NCI-H1436 (cell line): ENCODE measurements at regions not wholly inside any gene's neighbourhood (a gene's known extent, or its start where the extent isn't known, plus 50 kb on each side); places are given as distances from the start of the nearest gene placed in this dataset.
"Not testable (repeated sequence)": the region's sequence is repeated elsewhere in the genome, so short reads cannot be mapped to it uniquely, and the experiment has no call there.

ENCODE experiments used
- DNase-seq: peaks from one replicate; lab custom pipeline; 2025; lab: John Stamatoyannopoulos, UW

DNA sequence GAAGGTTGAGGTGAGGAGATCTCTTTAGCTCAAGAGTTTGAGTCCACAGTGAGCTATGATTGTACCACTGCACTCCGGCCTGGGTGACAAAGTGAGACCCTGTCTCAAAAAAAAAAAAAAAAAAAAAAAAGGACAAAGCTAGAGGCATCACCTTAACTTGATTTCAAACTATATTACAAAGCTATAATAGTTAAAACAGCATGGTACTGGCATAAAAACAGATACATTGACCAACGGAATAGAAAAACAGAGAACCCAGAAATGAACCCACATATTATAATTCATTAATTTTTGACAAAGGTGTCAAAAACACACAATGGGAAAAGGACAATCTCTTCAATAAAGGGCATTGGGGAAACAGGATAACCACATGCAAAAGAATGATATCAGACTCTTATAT, 50.8 kb upstream of the MBOAT1 start:
- no peak for DNase-seq

DNA sequence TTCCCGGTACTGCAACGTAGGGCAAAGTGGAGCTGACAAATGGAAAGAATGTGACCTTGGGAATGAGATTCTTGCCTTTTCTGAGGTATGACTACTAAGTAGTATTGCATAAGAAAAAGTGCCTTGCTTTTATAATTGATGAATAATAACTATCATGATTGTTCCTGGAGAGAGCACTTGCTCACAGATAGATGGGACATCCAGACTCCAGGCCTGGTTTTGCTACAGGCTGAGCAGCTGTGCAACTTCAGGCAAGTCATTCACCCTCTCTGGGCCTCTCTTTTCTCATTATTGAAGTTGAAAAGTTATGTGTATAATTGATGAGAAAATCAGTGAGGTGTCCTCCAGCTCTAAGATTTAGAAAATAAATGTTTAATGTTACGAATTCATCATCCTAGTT, 53.6 kb upstream of the MBOAT1 start:
- DNase-seq: no peak

DNA sequence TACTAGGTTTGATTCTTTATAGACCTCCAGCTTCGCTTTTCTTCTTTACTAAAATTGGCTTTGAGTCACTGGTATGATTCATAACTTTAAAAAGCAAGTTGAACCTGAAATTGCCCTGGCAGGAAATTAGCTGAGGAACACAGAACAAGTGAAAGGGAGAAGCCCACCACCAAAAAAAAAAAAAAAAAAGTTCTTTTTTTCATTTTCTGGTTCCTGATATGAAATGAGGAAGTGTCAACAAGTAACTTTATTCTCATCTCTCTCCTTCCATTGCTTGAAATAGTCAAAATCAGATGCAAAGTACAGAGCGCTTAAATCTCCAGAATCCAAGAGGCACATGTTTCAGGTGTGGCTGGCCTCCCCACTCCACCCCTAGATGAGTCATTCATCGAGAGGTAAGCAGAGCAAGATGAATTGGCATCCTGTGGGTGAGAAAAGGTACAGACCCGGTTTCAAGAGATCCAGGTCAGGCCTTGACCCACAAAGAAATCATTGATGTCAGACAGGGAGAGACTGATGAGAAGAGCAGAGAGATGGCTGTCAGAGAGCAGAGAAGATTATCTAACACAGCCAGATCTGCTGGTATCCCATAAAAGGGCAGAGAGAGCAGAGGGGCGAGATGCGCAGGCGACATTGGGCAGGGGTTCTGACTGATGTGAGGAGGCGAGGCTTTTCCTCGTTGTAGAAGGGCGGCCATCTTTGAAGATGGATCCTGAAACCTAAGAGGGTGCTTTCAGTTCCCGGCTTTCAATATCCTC, 54.8 kb upstream of the MBOAT1 start:
- DNase-seq: no peak

DNA sequence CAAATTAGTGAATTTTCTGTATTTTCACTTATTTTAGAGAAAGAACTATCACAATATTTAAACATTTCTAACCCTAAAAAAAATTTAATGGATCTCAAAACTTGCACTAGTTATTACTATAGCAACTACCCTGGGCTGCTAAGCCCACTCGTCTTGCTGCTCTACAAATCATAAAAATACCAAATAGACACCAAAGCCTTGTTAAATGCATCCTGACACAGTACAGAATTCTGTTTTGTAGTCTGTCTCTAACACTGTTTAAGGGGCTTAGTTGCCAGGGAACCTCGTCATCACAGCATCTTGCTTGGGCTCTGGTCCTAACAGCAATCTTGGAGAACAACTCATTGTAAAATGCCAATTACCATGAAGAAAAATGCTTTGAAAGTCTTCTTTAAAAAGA, 56.9 kb upstream of the MBOAT1 start:
- no peak for DNase-seq

DNA sequence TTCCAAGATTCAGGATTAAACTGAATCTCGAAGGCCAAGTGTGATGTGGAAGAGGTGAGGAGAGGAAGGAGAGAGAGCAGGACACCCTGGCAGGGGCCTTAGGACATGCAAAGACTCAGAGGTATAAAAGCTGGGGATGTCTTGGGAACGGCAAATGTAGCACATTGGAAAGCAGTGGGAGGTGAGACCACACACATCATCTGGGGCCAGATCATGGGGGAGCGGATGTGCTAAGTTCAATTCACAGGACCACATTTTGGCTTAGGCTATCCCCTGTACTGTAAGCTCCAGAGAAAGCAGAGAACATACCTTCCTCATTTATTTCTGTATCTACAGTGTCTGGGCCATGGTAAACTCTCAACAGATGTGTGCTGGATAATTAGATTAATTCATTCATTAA, 59.5 kb upstream of the MBOAT1 start:
- no peak for DNase-seq

DNA sequence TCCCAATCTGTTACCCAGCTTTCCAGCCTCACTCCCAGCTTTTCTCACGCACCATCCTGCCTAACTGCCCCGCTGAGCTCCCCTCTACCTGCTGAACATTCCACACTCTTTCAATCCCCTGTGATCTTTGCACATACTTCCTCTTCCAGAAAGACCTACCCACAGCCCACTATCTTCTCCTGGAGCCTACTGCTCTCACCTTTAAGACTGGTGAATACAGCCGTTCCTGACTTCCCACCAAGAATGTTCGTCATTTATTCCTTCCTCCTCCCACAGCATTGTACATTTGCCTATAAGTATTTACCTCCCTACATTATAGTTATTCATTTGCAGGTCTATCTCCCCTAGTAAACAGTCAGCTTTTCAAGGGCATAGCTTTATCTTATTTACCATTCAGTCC, 61.9 kb upstream of the MBOAT1 start:
- no peak for DNase-seq

DNA sequence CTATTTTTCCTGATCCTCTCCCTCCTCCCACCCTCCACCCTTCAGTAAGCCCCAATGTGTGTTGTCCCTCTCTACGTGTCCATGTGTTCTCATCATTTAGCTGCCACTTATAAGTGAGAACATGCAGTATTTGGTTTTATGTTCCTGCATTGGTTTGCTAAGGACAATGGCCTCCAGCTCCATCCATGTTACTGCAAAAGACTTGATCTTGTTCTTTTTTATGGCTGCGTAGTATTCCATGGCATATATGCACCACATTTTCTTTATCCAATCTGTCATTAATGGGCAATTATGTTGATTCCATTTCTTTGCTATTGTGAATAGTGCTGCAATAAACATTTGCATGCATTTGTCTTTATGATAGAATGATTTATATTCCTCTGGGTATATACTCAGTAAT, 63.6 kb upstream of the MBOAT1 start:
- not testable (repeated sequence) for DNase-seq

DNA sequence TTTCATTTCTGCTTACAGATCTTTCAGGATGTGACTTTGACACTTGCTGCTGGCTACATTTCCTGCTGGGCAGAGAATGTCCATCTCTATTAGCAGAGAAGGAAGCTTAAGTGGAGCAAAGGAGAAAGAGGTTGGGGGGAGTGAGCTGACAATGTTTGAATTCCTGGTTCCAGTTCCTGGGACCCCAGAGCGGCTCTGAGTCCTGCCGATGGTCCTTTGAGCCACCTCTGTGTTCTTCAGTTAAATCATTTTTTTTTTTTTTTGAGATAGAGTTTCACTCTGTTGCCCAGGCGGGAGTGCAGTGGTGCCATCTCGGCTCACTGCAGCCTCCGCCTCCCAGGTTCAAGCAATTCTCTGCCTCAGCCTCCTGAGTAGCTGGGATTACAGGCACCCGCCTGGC, 65.5 kb upstream of the MBOAT1 start:
- not testable (repeated sequence) for DNase-seq

DNA sequence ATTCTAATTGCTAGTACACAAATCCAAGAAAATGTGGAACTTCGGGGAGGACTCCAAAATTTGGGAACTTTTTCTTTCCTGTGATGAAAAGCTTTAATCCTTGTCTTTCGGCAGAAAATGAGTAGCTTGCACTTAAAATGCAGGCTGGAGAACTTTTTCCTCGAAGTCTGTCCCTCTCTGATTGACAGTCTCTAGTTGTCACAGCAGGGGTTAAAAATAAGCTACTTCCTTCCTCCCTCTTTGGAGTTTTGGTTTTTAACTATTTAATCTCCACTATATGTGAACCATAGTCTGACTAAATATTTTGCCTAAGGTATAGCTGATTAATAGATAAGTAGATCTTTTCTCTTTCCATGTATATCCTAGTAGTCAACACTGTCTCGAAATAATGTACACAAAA, 66.8 kb upstream of the MBOAT1 start:
- DNase-seq: no peak

DNA sequence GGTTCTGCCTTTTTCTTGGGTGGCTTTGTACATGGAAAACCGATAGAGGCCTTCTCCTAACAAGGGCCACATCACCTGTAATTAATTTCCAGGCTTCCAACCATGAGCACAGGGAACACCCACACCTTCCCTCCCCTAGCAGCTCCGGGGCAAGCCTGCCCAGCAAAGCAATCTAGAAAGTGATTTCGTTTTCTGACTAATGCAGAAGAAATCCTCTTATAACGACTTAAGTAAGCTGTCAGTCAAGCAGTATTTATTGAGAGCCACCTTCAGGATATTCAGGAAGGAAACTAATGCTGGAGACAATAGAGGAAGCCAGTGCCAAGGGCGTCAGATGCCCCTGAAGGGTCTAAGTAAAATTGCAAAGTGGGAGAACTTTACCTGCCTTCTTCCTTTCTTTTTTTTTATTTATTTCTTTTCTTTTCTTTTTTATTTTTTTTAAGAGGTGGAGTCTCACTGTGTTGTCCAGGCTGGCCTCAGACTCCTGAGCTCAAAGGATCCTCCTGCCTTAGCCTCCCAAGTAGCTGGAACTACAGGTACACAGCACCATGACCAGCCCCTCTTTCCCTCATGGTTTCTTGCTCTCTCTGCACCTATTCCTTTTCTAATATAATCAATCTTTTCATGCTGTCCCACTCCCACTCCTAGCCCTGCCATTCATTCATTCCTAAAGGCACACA, 67.5 kb upstream of the MBOAT1 start:
- DNase-seq: no peak

DNA sequence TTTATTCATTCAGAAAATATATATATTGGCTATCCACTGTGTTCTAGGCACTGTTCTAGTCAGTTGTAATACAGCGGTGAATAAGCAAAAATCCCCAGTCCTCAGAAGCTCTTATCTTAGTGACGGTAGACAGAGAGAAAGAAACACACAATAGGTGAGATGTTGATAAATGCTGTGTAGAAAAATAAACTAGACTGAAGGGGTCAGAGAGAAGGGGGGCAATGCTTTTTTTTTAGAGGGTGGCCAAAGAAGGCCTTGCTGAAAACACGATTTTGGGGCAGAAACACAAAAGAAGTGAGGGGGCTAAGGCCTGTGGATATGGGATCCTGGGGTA, 68.0 kb upstream of the MBOAT1 start:
- DNase-seq: no peak

DNA sequence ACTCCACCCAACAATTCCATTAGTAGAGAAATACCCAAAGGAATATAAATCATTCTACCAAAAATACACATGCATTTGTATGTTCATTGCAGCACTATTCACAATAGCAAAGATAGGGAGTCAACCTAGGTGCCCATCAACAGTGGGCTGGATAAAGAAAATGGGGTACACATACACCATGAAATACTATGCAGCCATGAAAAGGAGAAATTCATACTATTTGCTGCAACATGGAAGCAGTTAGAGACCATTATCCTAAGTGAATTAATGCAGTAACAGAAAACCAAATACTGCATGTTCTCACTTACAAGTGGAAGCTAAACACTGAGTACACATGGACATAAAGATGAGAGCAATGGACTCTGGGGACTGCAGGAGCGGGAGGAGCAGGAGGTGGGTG, 72.4 kb upstream of the MBOAT1 start:
- no peak for DNase-seq

DNA sequence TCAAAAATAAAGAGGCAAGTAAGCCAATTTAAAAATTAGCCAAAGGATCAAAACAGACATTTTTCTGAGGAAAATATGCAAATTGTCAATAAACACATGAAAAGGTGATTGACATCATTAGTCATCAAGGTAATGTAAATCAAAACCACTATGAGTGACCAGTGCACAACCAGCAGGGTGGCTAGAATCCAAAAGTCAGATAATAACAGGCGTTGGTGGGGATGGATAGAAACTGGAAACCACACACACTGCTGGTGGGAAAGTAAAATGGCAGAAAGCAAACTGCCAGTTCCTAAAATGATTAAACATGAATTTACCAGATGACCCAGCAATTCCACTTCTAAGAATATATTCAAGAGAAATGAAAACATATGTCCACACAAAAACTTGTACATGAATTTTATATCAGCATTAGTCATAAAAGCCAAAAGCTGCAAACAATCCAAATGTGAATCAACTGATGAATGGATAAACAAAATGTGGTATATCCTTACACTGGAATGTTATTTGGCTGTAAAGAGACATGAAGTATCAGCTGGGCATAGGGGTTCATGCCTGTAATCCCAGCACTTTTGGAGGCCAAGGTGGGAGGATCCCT, 74.8 kb upstream of the MBOAT1 start:
- no peak for DNase-seq

DNA sequence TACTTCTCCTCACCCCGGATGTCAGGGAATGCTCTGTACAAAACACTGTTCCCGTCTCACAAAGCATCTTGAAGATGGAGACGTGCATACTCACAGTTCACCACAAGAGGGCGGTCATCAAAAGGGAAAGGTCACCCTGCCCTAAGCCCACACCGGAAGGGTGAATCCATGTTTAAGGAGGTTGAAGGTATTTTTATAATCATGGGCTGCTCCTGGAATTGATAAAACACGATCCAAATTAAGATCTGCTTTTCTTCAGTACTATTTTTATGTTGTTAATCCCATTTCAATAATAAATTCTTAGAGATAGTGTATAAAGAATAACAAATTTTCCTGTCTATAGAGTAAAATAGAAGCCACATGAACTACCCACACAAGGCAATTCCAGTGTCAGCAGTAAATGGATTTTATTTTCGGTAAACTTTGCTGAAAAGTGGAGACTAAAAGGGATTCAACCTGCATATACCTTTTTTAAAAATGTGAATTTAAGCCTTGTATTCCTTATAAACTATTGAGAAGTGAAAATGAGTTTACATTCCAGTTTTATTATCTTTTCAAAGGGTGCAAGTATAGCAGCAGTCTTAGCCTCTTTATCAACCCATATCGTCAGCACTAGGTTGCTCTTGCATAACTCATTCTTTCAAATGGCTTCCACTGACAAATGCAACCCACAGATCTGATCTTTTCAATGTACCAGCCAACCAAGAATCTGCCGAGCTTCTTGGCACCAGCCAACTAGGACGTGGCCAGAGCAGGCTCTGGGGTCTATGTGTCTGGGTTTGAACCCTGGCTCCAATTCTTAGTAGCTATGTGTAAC, 79.7 kb upstream of the MBOAT1 start:
- peak; percentile 79 for DNase-seq

DNA sequence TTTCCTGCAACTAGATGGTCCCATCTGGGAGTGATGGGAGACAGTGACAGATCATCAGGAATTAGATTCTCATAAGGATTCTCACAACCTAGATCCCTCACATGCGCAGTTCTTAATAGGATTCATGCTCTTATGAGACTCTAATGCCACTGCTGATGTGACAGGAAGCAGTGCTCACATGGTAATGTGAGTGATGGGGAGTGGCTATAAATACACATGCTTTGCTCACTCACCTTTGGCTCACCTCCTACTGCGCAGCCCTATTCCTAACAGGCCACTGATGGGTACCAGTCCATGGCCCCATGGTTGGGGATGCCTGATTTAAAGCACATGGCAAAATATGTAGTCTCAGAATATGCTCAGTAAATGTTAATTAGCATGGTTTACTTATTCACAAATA, 80.6 kb upstream of the MBOAT1 start:
- no peak for DNase-seq

DNA sequence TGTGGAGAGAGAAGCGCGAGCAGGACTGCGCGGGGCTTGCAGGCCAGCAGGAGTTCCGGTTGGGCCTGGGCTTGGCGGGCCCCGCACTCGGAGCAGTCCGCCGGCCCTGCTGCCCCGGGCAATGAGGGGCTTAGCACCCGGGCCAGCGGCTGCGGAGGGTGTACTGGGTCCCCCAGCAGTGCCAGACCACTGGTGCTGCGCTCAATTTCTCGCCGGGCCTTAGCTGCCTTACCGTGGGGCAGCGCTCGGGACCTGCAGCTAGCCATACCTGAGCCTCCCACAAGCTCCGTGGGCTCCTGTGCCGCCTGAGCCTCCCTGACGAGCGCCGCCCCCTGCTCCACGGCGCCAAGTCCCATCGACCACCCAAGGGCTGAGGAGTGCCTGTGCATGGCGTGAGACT, 89.0 kb upstream of the MBOAT1 start:
- no peak for DNase-seq

DNA sequence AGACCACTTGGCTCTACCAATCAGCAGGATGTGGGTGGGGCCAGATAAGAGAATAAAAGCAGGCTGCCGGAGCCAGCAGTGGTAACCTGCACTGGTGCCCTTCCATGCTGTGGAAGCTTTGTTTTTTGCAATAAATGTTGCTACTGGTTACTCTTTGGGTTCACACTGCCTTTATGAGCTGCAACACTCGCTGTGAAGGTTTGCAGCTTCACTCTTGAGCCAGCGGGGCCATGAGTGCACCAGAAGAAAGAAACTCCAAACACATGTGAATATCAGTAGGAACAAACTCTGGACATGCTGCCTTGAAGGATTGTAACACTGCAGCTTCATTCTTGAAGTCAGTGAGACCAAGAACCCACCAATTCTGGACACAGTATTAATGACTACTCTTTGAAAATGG, 89.9 kb upstream of the MBOAT1 start:
- no peak for DNase-seq

DNA sequence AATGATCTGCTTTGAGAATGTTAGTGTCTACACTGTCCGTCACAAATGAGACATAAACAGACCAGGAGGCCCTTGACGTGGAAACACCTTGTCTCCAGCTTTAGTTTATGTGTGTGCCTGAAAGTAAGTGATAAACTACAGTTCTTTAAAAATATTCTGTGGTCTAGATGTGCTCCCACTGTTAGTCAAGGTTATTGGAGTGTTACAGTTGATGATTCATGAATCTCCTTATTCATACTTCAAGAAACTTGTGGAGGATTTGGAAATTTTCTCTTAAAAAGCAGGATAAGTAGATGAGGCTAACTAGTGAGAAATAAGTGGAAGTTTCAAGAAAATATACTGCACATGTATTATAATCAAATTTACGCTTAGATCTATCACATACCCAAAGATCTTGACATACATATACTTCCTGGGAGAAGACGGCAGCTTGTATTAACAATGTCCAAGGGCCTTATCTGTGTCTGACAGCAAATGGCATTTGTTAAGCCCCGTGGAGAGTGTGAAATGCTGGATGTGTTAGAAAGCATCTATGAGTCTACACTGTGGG, 90.5 kb upstream of the MBOAT1 start:
- no peak for DNase-seq

DNA sequence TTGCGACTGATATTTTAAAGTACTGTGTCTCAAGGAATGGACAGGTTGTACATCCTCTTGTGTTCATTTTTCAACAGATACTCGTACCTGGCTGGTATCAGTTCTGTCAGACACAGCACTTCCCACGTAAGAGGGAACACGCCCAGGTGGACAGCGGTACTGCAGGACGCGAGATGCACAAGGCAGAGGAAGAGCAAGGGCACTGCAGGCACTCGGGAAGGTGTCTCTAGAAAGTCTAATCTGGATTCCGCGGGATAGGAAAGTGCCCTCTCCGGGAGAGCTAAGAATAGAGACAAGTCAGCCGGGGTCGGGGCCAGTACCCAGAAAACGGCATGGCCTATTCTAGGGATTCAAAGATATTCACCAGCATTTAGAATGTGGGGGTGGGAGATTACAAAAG, 94.2 kb upstream of the MBOAT1 start:
- DNase-seq: no peak

DNA sequence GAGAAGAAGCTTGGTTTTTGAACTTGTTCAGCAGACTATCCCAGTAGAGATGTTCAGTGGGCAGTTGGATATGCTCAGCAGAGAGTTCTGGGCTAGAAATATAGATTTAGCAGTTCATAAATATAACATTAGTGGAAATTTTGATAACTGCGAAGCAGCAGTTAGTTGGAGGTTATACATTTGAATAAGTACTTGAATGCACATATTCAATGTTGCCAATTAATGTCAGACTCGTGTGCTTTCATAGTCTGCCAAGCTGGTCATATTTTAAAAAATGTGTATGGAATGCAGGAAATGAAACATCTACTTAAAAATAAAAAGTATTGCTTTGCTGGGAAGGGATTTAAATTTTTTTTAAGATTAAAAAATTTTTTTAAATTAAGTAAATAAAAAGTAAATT, 92.5 kb upstream of the E2F3 start:
- no peak for DNase-seq

DNA sequence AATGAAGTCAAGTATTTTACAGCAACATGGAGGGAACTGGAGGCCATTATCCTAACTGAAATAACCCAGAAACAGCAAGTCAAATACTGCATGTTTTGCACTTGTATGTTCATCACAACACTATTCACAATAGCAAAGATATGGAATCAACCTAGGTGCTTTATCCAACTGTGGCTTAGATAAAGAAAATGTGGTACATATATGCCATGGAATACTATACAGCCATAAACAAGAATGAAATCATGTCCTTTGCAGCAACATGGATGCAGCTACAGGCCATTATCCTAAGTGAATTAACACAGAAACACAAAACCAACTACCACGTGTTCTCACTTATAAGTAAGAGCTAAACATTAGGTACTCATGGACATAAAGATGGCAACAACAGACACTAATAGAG, 91.5 kb upstream of the E2F3 start:
- no peak for DNase-seq

DNA sequence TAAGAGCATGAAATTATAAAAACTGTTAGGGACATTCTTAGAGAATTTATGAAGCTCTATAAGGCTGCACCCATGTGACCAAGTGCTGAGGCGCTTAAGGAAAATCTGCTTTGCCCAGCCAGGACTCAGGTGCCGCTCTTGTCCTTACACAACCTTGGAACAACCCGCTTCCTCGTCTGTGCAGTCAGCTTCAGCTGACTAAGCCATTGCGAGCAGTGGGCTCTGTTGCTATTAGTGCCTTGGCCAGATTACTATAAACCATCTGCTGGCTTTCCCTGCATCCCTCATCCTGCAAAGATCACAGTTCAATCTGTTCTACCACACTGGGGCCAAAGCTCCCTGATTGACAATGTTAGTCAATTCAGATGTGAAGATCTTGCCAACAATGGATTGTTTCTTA, 89.1 kb upstream of the E2F3 start:
- no peak for DNase-seq

DNA sequence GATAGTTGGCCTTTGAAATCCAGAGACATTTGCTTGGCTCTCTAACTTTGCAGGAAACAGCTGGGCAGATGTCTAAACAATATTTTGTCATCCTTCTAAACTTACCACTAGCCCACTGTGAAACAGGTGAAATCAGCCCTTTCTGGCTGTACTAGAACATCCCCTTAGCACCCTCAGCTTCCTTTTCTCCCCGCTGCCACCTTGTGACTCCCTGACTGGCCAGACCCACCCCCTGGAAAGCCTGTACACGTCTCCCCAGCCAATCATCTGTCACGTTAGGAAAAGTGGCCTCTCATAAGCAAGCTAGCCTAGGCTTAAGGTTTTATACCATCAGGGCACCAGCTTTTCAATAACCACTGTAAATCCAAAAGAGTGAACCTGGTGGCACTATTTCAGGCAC, 88.6 kb upstream of the E2F3 start:
- no peak for DNase-seq
